NT2/D1 (cell line): ENCODE measurements at regions not wholly inside any gene's neighbourhood (a gene's known extent, or its start where the extent isn't known, plus 50 kb on each side); places are given as distances from the start of the nearest gene placed in this dataset.

Experiments used
- DNase-seq: peaks from one replicate; pipeline ENCODE4 v3.0.0-alpha.2; 2011; ENCODE audit warnings: low read depth, low spot score
- H3K27me3 ChIP-seq: 2 replicates; pipeline ENCODE4 v1.6.0; 2011; ENCODE audit warnings: mild to moderate bottlenecking; ENCODE audit not compliant: insufficient read length, insufficient read depth
- H3K36me3 ChIP-seq: 2 replicates; pipeline ENCODE4 v1.6.1; 2011; ENCODE audit warnings: mild to moderate bottlenecking, low read length, mixed read lengths; ENCODE audit not compliant: insufficient read depth, insufficient read length
- H3K4me1 ChIP-seq: 2 replicates; pipeline ENCODE4 v1.5.1; 2011; ENCODE audit not compliant: insufficient read depth, insufficient read length
- H3K4me3 ChIP-seq: 2 replicates; pipeline ENCODE4 v1.5.1; 2011; ENCODE audit warnings: low read depth; ENCODE audit not compliant: insufficient read length
- H3K9ac ChIP-seq: 2 replicates; pipeline ENCODE4 v1.6.0; 2011; ENCODE audit warnings: low read depth; ENCODE audit not compliant: insufficient read length
- H3K9me3 ChIP-seq: 2 replicates; pipeline ENCODE4 v1.5.1; 2011; ENCODE audit warnings: mild to moderate bottlenecking, low read length; ENCODE audit not compliant: insufficient read depth
- SUZ12 ChIP-seq: IDR thresholded peaks from 2 replicates; pipeline ENCODE4 v1.6.1; 2011; ENCODE audit not compliant: insufficient read length, insufficient read depth; ENCODE audit errors: extremely low read depth
- YY1 ChIP-seq: IDR thresholded peaks from 2 replicates; pipeline ENCODE4 v1.6.1; 2011; ENCODE audit not compliant: insufficient read length, insufficient read depth
- ZNF274 ChIP-seq: IDR thresholded peaks from 2 replicates; pipeline ENCODE4 v1.6.1; 2011; ENCODE audit warnings: mild to moderate bottlenecking, low read depth, low read length

GRCh38 chr7:31228957-31229356, 111.6 kb downstream of the NEUROD6 start:
- peaks cover 43% of the 10 kb centered on the region; the same call in 1 of the 2 replicates for H3K9me3 ChIP-seq
- no peaks in the 10 kb centered on the region for H3K4me1 ChIP-seq
- TF ChIP-seq YY1: no peak
- no peaks in the 10 kb centered on the region for H3K36me3 ChIP-seq
- no peak overlapping the region for H3K4me3 ChIP-seq
- DNase-seq: no peak
- H3K9ac ChIP-seq: no peak overlapping the region
- no peaks in the 10 kb centered on the region for H3K27me3 ChIP-seq

GRCh38 chr7:31214751-31215150, 125.8 kb downstream of the NEUROD6 start:
- TF ChIP-seq YY1 (no peak), ZNF274 (no peak), SUZ12 (no peak)
- Histone ChIP-seq H3K4me3 (no peak overlapping the region), H3K9ac (no peak overlapping the region), H3K4me1 (no peaks in the 10 kb centered on the region), H3K36me3 (no peaks in the 10 kb centered on the region), H3K27me3 (no peaks in the 10 kb centered on the region), H3K9me3 (no peaks in the 10 kb centered on the region; the same call in 1 of the 2 replicates)
- no peak for DNase-seq

GRCh38 chr7:31211281-31211680, 129.2 kb downstream of the NEUROD6 start:
- no peak for TF ChIP-seq YY1
- TF ChIP-seq SUZ12: no peak
- no peak for TF ChIP-seq ZNF274
- Histone ChIP-seq H3K4me1 (no peaks in the 10 kb centered on the region), H3K27me3 (no peaks in the 10 kb centered on the region)

GRCh38 chr7:31204071-31204470, 136.5 kb downstream of the NEUROD6 start:
- DNase-seq: no peak
- H3K9me3 ChIP-seq: no peaks in the 10 kb centered on the region
- H3K4me1 ChIP-seq: no peaks in the 10 kb centered on the region
- H3K4me3 ChIP-seq: no peak overlapping the region
- no peaks in the 10 kb centered on the region for H3K36me3 ChIP-seq
- H3K27me3 ChIP-seq: no peaks in the 10 kb centered on the region
- TF ChIP-seq YY1: no peak
- TF ChIP-seq SUZ12: no peak
- TF ChIP-seq ZNF274: no peak
- H3K9ac ChIP-seq: no peak overlapping the region

More at GRCh38 chr7:31211281-31211680, 129.2 kb downstream of the NEUROD6 start:
- H3K36me3 ChIP-seq: no peaks in the 10 kb centered on the region
- no peaks in the 10 kb centered on the region; the same call in 1 of the 2 replicates for H3K9me3 ChIP-seq
- no peak overlapping the region for H3K4me3 ChIP-seq
- no peak overlapping the region for H3K9ac ChIP-seq
- no peak for DNase-seq

GRCh38 chr7:31203551-31203950, 137.0 kb downstream of the NEUROD6 start:
- H3K4me3 ChIP-seq: no peak overlapping the region
- no peaks in the 10 kb centered on the region for H3K36me3 ChIP-seq
- no peaks in the 10 kb centered on the region for H3K27me3 ChIP-seq
- no peaks in the 10 kb centered on the region for H3K4me1 ChIP-seq
- no peak for DNase-seq
- peaks cover 2% of the 10 kb centered on the region; the same call in 1 of the 2 replicates for H3K9me3 ChIP-seq
- H3K9ac ChIP-seq: no peak overlapping the region
- TF ChIP-seq SUZ12 (no peak), ZNF274 (no peak), YY1 (no peak)

GRCh38 chr7:31202801-31203200, 137.7 kb downstream of the NEUROD6 start:
- no peak for DNase-seq
- TF ChIP-seq YY1 (no peak), SUZ12 (no peak), ZNF274 (no peak)
- no peaks in the 10 kb centered on the region for H3K27me3 ChIP-seq
- H3K4me3 ChIP-seq: no peak overlapping the region
- H3K9me3 ChIP-seq: peaks cover 9% of the 10 kb centered on the region
- no peak overlapping the region for H3K9ac ChIP-seq
- no peaks in the 10 kb centered on the region for H3K36me3 ChIP-seq
- no peaks in the 10 kb centered on the region for H3K4me1 ChIP-seq

GRCh38 chr7:31192986-31193385, 140.9 kb downstream of the ADCYAP1R1 start:
- peak overlapping the region; percentile 17 for H3K9ac ChIP-seq
- peak; percentile 86 for DNase-seq

GRCh38 chr7:31190906-31191305, 138.8 kb downstream of the ADCYAP1R1 start:
- no peak for TF ChIP-seq YY1
- TF ChIP-seq SUZ12: no peak
- TF ChIP-seq ZNF274: no peak
- Histone ChIP-seq H3K9me3 (no peaks in the 10 kb centered on the region), H3K9ac (no peak overlapping the region), H3K27me3 (peaks cover 9% of the 10 kb centered on the region), H3K4me3 (no peak overlapping the region), H3K36me3 (no peaks in the 10 kb centered on the region), H3K4me1 (no peaks in the 10 kb centered on the region)
- DNase-seq: no peak

More at GRCh38 chr7:31192986-31193385, 140.9 kb downstream of the ADCYAP1R1 start:
- Histone ChIP-seq H3K36me3 (no peaks in the 10 kb centered on the region), H3K4me3 (no peak overlapping the region), H3K27me3 (peaks cover 9% of the 10 kb centered on the region), H3K4me1 (no peaks in the 10 kb centered on the region), H3K9me3 (peaks cover 12% of the 10 kb centered on the region)
- TF ChIP-seq SUZ12 (peak; percentile 23), ZNF274 (no peak)
